GM18502 (cell line): ENCODE measurements at regions not wholly inside any gene's neighbourhood (a gene's known extent, or its start where the extent isn't known, plus 50 kb on each side); places are given as distances from the start of the nearest gene placed in this dataset.
"Not testable (repeated sequence)": the region's sequence is repeated elsewhere in the genome, so short reads cannot be mapped to it uniquely, and the experiment has no call there.

Experiments
- ATAC-seq: cut with Tn5 transposase; IDR thresholded peaks from one replicate; pipeline ENCODE4 v1.9.1; 2021; ENCODE audit warnings: mild to moderate bottlenecking; ENCODE audit not compliant: unreplicated experiment, poor library complexity

DNA sequence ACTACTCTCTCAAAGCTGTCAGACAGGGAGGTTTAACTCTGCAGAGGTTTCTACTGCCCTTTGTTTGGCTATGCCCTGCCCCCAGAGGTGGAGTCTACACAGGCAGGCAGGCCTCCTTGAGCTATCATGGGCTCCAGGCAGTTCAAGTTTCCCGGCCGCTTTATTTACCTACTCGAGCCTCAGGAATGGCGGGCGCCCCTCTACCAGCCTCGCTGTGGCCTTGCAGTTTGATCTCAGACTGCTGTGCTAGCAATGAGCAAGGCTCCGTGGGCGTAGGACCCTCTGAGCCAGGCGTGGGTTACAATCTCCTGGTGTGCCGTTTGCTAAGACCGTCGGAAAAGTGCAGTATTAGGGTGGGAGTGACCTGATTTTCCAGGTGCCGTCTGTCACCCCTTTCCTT, 124.3 kb downstream of the PTCHD1 start:
- ATAC-seq, result not testable (repeated sequence)

DNA sequence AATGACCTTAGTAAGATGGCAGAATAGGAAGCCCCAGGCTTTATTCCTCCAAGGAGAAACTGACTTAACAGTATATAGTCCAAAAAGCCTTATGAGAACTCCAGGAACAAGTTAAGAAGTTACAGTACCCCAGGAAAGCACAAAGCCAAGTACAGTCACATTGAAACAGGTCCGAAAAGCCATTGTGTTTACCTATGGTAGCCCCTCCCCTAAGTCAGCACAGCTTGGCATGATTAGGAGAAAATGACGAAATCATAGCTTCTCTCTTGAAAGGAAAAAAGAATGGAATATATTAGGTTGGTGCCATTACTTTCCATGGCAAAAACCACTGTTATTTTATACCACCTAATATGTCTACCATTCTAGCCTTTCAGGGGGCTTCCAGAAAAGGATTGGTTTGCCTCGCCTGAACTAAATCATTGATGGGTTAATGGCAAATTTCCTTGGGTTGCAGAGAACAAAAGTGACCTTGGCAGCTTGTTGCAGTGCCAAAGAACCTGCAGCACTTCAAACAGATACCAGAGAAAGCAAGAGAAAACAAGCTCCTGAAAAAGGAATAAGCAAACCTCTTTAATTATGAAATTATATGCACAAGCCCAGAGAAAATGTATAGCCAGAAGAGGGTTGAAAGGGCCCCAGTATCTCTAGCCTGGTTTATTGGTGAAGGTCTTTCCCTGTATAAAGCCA, 130.6 kb downstream of the PTCHD1 start:
- no peak for ATAC-seq

GRCh38 chrX:23465985-23466384, 131.3 kb downstream of the PTCHD1 start:
- ATAC-seq, result no peak

GRCh38 chrX:23478056-23478455, 143.4 kb downstream of the PTCHD1 start:
- ATAC-seq, result no peak

DNA sequence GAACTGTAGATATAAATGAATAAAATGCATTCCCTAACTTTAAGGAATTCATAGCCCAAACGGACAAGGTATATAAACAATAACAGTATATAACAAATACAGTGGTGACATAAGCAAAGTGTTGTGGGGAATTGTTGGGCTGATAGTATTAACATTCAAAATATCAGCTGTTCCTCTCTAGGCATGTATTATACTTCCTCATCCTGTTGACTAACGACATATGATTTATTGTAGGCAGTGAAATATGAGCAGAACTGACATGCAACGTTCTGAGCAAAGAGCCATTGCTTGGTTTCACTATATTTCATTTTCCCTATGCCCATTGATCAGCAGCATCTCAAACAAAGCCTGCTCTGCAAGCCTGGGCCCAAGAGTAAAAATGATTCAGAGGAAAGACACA, 143.9 kb downstream of the PTCHD1 start:
- no peak for ATAC-seq

GRCh38 chrX:23482561-23482960, 147.9 kb downstream of the PTCHD1 start:
- ATAC-seq, result no peak

- no peak for ATAC-seq
Observed at GRCh38 chrX:23483396-23483795, 148.7 kb downstream of the PTCHD1 start.

GRCh38 chrX:23493941-23494374, 159.3 kb downstream of the PTCHD1 start:
- ATAC-seq, result peak; percentile 74

DNA sequence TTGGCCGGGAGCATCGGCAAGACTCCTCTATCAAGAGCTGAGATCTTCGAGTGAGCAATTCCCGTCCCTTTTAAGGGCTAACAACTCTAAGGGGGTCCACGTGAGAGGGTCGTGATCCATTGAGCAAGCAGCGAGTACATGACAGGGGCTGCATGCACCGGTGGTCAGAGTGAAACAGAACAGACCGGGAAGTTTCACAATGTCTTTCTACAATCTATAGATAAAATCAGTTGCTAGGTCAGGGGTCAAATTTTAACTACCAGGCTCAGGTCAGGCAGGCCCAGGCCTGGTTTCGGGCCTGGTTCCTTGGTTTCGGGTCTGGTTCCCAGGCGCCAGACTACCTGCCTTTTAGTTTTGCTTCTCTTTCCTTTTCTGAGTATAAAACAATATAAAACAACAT, 160.1 kb downstream of the PTCHD1 start:
- no peak for ATAC-seq

DNA sequence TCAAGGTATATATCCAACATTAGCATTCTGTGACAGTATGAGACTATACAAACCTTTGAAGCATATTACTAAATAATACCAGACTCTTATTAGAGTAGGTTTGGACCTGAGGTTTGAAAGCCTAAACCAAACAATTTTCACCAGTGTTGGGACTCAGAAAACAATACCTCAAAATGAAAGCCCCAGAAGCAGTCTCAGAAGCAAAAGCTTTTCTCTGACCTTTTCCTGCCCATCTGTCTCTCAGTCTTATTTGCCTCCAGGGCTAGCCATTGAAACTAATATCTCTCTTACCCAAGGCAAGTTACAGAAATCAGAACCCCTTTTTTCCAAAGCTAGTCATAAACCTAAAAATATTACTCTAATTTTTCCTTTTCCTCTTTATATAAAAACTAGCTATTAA, 163.3 kb downstream of the PTCHD1 start:
- no peak for ATAC-seq

DNA sequence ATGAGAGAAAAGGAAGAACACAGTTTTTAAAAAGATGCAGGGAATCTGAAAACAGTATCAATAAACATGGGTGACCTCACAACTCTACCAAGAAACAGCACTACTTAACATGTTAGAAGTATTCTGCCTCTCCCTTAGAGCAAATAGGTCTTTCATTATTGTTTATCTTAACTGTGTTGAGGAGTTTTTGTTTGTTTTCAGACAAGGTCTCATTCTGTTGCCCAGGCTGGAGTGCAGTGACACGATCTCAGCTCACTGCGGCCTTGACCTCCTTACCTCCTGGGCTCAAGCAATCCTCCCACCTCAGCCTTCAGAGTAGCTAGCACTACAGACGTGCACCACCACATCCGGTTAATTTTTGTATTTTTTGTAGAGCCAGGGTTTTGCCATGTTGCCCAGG, 165.3 kb upstream of the PRDX4 start:
- no peak for ATAC-seq

DNA sequence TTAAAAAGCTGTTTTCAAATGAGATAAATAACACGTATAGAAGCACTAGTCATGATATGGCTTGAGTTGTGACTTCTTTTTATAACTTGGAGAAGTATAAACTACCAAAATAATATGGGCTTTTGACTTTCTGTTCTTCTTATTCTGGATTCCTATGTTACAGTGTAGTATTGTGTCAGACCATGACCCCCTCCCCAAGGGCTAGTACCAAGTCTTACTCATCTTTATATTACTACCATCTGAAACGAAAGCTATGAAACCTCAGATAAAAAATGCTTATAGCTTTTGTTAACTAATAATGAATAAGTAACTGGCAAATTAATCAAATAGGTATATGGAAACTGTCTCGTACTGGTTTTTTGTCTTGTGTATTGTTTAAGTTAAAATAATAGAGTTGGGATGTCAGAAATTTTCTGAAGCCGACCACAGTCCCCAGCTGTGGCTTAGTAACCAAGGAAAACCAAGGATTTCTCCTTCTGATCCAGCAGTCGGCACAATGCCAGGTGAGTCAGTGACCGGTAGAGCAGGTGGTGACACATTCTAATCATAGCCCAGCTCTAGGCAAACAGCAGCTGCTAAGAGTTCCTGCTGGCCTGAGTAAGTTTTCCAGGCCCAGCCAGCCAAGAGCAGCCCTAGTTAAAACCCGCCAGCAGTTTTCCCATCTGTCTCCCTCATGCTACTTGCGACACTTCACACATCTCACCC, 163.3 kb upstream of the PRDX4 start:
- no peak for ATAC-seq

- no peak for ATAC-seq
Observed at GRCh38 chrX:23504540-23504884, 162.8 kb upstream of the PRDX4 start.

DNA sequence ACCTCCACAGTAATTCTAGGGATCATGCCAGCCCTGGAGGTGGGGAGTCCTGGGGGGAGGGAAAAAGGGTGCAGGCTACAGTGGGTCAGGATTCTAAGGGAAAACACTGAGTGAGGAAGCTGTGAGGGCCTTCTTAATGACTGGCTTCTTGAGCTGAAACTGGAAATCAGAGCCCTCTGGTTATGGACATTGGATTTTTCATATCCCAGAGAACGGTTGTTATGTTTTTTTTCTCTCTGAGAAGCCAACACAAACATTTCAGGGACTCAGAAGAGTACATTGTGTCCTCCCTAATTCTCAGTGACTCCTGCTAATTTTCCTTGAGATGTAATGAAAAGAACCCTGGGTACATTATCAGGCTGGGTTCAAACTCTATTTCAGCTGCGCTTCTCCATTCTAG, 162.4 kb upstream of the PRDX4 start:
- no peak for ATAC-seq

DNA sequence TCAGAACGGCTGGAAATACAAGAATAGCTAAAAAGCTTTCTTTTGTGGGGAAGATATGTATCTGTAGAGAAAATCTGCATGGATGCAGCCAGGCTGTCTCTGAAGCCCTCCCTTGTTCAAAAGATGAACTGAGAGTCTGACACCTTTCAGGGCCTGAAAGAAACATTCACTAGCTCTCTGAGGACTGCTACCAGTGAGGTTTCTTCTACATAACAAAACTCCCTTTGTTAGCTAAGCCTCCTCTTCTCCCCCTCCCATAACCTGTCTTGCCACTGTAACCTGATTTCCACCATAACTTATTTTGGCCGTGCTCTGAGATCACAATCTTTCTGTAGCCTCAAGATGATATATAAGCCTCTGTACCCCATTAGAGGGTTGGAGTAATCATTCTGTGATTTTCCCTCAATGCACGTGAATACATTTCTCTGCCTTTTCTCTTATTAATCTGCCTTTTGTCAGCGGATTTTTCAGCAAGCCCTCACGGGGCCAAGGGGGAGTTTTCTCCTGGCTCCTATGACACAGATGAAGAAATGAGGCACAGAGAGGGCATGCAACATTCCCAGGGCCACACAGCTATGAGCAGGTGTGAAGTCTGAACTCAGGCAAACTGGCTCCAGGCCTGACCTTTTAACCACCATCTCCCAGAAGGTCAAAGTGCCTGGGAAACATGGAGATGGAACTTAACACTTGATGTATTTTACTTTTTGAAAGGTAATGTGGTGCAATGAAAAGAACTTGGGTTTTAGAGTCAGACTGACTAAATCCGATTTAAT, 161.6 kb upstream of the PRDX4 start:
- peak; percentile 49 for ATAC-seq

- no peak for ATAC-seq
Observed at GRCh38 chrX:23509256-23509655, 158.0 kb upstream of the PRDX4 start.

DNA sequence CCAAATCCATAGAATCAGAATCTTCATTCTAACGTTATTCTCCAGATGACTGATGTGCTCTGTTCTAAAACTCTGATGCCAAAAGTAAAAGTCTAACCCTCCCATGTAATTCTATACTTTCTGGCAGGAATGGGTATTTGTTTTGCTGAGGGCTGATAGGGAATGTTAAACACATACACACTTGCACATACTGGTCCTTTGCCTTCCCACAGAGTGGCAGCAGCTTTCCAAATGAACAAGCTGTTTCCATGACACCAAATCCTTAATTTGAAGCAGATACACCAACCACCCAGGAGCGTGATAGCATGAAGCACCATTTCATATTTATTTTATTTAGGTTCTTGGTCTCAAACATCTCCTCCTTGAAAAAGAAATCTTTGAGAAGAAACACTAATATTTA, 155.5 kb upstream of the PRDX4 start:
- ATAC-seq, result no peak

DNA sequence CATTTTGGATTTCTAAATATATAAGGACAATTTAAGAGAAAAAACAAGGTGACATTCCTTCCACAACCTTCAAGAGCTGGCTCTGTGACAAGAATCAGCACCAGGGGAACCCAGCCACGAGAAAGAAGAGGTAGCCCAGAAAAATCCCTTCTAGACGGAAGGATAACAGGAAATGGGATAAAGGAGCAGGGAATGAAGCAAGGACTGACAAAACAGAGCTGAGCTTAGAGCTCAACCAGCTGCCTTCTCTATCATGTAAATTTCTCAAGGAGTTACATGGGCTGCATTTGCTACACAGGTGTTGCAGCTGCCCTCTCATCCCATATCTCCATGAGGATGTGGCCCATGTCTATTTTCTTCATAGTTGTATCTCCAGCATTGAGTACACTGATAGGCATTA, 154.2 kb upstream of the PRDX4 start:
- no peak for ATAC-seq

- ATAC-seq, result no peak
Observed at GRCh38 chrX:23514082-23514481, 153.2 kb upstream of the PRDX4 start.

DNA sequence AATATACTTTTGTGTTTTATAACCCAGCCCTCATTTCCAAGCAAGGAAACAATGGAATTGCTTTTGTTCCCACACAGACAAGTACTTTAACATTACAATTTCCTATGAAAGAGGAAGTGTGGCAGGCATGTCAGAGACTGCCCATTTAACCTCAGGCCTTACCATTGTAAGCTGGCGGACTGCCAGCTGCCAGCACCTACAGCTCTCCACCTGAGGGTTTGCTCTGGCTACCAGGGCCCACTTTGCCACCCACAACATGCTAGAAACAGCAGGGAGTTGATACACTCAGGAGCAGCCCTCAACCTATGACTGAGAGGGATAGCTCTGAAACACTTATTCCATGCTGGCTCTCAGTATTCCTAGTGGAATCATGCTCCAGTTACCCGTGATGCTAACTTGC, 152.3 kb upstream of the PRDX4 start:
- no peak for ATAC-seq

DNA sequence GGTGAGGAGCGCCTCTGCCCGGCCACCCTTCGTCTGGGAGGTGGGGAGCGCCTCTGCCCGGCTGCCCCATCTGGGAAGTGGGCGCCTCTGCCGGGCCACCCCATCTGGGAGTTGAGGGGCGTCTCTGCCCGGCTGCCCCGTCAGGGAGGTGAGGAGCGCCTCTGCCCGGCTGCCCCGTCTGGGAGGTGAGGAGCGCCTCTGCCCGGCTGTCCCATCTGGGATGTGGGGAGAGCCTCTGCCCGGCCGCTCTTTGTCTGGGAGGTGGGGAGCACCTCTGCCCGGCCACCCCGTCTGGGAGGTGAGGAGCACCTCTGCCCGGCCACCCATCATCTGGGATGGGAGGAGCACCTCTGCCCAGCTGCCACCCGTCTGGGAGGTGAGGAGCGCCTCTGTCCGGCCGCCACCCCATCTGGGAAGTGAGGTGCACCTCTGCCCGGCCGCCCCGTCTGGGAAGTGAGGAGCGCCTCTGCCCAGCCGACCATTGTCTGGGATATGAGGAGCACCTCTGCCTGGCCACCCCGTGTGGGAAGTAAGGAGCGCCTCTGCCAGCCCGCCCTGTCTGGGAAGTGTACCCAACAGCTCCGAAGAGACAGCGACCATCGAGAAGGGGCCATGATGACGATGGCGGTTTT, 144.2 kb upstream of the PRDX4 start:
- ATAC-seq, result not testable (repeated sequence)
